B cell (primary cell): ENCODE measurements at regions not wholly inside any gene's neighbourhood (a gene's known extent, or its start where the extent isn't known, plus 50 kb on each side); places are given as distances from the start of the nearest gene placed in this dataset.

Source experiments
- CTCF ChIP-seq: fragments of 200-600 bp; IDR thresholded peaks from one replicate; pipeline ENCODE4 v1.8.0; 2022; ENCODE audit warnings: antibody characterized with exemption, mild to moderate bottlenecking
- EZH2 ChIP-seq: IDR thresholded peaks from 2 replicates; pipeline ENCODE4 v1.6.1; 2012; ENCODE audit warnings: borderline replicate concordance, low read depth, mild to moderate bottlenecking, moderate library complexity, low read length; ENCODE audit not compliant: insufficient read depth, poor library complexity, severe bottlenecking

- TF ChIP-seq CTCF: no peak
- TF ChIP-seq EZH2: no peak
These were observed 397.1 kb upstream of the POT1 start for GRCh38 chr7:125326666-125327255.
